NOMO-1 (cell line): ENCODE measurements at regions not wholly inside any gene's neighbourhood (a gene's known extent, or its start where the extent isn't known, plus 50 kb on each side); places are given as distances from the start of the nearest gene placed in this dataset.

Experiments
- DNase-seq, 2 experiments: peaks; one replicate each; lab custom pipeline; 2025; ENCODE audit not compliant: unreplicated experiment in 2 of 2; lab: John Stamatoyannopoulos, UW

DNA sequence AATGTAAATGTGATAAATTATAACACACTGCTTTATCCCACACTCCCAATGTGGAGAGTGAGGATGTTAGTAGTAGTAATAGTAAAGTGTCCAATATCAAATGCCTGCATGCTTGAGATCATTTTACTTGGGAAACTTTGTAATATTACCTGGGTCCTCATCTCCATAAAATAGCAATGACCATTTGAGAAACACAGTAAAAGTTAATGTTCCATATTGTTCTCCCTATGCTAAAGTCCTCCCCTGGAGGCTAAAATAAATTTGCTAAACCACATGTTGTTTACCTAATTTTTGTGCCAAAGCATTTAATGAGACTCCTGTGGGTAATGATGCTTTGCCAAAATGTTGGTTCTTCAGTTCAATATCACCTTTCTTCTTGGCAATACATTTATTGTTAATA is 291.2 kb downstream of the CDH10 start:
- no peak for DNase-seq

DNA sequence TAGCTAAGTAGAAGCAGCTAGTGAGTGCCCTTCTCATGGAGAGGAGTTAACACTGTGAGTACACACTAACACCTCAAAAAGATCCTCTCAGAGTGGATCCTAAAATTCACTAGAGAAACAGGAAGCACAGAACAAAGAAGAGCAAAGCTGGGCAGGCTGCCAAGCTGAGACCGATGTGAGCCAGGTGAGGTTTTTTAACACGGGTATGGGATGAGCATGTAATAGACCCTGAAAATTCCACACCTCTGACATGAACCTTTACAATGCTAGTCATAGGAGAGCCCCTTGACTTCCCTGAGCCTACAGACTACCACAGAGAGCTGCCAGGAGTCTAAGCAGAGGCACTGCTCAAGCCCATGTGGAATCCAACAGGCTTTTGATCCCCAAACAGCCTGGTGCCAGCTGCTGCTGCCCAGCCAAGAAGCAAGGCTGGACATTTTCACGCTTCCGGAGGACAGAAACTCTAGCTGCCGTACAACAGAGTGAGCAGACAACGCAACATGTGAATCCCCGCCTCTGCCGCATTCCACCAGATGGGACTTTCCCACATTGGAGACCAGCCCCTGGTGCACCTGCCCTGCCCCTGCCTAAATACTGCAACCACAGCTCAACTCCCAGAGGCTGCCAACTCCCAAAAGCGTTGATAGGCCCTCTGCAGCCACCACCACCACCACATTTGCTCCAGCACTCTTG is 280.8 kb downstream of the CDH10 start:
- DNase-seq: no peak

DNA sequence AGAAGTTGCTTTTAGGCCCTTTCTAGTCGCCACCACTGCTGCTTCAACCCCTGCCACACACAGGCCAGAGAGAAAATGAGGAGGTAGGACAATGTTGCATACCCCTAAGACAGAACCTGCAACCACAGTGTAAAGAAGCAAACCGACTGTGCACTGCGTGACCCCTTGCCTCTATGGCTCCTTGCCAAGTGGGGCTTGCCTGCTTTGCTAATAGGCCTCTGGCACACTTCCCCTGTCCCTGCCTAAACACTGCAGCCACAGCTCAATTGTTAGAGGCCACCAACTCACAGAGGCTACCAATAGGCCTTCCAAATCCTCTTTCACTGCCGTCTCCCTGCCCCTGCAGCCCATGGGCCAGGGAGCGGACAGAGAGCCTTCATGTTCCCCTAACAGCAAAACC is 280.1 kb downstream of the CDH10 start:
- no peak for DNase-seq

DNA sequence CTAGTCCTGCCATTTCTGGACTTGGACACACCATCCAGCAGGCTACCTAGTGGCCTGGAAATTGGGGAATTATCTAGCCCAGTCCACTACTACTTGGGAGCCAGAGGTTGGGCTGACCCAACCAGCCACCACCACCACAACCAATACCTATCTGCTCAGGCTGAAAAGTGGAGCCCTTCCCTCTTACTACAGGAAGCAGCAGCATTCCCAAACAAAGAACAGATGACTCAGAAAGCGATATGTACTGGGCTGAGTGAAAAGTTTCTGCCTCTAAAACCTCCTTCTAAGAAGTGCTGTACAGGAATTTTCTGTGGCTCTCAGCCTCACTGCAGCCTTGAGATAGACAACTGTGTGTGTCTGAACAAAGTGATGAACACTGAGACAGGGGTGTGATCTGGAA is 279.4 kb downstream of the CDH10 start:
- DNase-seq: no peak

DNA sequence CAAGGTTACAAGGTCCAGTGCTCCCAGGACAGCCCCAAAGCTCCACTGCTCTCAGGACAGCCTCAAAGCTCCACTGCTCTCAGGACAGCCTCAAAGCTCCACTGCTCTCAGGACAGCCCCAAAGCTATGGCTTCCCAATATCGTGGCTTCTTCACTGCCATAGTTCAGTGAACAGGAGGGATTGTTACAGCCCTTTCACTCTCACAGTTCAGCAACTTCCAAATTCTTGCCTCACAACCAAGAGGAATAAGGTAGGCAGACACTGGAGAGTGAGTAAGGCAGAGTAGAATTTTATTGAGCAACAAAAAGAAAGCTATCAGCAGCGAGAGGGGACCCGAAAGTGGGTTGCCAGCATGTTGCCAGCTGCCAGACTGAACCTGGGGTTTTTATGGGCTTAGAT is 277.6 kb downstream of the CDH10 start:
- no peak for DNase-seq

DNA sequence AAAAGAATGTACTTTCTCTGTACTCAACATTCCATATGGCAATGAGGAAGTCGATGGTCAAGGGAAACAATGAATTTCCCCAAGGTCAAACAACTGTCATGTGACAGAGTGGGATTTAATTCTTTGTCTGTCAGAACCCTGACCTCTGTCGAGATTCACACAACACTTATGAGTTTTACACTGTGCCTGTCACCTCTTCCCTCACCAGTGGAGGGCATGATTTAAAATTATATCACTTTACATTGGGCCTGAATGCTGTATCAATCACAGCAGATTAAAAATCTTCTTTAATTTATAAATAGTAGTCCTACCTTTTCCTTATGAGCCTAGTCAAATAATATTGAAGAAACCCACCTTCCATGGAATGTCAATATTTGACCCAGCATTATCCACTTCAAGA is 276.7 kb downstream of the CDH10 start:
- DNase-seq: no peak

DNA sequence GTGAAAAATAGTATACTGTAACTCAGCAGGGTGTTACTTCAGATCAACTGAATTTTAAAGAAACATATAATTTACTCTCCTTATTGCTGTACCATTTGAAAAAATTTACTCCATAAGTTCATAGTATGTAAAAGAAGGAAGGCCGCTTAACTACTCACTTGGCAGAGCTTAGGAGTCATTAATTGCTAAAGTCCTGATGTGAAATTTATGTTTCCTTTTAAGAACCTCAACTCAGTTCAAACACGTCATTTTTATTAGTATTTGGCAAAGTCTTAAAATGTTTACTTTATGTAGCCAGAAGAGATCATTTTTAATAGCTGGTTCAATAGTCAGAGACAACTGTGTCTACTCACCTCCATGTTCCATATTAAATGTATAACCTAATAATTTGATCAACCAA is 268.6 kb downstream of the CDH10 start:
- no peak for DNase-seq

DNA sequence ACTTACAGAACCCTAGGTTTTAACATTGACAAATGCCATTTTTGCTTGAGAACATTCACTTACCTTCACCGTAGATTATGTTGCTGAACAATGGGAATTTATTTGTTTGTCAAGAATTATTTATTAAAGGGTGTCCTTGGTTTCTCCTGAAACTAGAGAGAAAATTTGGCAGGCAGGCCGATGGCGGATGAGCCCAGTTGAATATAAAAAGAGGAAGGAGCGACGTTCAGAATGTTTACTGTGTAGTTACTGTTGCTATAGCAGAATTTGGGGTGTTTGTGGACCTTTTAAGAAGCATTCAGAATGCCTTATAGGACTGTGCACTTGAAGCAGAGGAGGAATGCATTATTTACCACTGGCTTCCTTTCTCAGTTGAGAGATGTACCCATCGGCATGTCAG is 268.2 kb downstream of the CDH10 start:
- no peak for DNase-seq

DNA sequence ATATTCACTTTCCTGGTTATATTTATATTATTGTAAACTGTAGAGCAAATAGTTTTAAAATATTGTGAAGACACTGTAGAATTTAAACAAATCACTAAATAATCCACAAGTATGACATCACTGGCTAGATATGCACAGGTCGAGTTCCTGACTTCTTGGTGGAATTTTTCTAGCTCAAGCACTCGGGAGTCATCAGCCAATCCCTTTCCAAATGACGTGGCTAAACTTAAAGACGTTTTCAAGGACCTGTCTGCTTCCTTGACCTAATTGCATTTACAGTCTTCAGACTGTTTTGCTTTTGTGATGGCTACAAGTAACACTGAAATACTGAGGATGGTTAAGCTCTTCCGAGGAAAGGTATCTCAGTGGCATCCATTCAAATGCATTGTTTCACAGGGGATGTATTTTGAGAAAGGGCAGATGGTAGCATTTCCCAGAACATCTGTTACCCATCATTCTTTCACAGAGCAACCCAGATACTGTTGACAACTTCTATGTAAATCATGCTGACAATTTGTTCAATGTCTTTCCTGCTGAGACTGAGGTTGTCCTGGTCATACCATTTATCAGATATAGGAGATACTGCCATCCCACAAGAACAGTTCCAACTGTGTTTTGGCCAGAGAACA is 262.8 kb downstream of the CDH10 start:
- DNase-seq: no peak

DNA sequence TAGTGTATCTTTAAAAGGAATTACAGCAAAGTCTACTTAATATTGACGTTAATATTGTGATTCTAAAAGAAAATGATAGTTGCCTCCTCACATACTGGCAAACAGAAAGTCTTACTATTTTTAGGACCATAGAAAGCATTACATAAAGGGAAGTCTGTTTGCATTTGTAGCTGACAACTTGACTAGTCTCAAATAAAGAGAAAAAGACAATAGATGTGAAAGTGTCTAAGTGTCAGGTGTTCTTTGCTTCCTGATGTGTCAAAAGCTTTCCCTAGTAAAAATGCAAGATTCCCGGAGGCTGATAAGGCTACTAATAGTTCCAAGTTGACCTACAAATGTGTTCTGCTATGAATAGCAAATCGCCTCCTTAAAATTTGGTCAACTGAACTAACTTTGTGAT is 259.7 kb downstream of the CDH10 start:
- no peak for DNase-seq

DNA sequence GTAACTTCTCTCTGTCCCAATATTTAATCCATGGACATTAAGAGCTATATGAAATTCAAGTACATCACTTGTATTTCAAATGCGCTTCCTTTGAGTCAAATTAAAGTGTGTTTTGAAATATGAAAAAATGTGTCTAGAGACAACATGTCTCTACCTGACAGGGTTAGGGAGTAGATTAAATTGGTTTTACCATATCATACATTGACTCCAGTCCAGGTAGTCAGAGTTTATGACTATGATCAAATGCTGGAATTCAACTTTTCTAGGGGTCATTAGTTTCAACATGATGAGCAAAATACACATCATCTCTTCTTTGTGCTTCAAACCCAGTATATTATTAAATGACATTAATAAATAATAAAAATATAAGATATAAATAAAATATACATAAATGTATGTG is 259.2 kb downstream of the CDH10 start:
- DNase-seq: no peak

DNA sequence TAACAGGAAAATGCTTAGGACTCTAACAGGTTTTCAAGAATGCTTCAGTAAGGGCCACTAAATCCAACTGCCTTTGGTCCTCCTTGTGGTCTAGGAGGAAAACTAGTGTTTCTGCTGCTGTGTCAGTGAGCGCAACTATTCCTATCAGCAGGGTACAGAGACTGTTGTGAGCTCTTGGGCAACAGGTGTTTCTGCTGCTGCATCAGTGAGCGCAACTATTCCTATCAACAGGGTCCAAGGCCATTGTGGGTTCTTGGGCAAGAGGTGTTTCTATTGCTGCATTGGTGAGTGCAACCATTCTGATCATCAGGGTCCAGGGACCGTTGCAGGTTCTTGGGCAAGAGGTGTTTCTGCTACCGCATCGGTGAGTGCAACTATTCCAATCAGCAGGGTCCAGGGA is 256.3 kb downstream of the CDH10 start:
- DNase-seq: no peak

DNA sequence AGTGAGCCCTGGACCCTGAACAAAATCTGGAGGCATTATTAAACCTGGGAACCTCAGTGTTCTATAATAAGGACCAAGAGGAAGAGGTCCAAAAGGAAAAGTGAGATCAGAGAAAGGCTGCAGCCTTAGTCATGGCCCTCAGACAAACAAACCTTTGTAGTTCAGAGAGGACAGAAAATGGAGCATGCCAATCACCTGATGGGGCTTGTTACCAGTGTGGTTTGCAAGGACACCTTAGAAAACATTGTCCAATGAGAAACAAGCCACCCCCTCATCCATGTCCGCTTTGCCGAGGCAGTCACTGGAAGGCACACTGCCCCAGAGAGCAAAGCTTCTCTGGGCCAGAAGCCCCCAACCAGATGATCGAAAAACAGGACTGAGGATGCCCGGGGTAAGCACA is 254.8 kb downstream of the CDH10 start:
- DNase-seq: no peak

DNA sequence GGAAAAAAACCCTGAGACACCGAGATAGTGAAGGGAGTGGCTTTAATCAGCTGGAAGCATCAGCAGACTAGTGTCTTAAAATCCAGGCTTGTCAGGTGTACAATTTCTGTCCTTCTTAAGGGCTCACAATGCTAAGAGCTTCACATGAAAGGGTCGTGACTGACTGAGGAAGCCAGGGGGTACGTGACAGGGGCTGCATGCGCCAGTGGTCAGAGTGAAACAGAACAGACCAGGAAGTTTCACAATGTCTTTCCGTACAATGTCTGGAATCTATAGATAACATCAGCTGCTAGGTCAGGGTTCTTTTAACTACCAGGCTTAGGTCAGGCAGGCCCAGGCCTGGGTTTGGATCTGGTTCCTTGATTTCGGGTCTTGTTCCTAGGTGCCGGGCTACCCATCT is 253.0 kb downstream of the CDH10 start:
- DNase-seq: no peak

DNA sequence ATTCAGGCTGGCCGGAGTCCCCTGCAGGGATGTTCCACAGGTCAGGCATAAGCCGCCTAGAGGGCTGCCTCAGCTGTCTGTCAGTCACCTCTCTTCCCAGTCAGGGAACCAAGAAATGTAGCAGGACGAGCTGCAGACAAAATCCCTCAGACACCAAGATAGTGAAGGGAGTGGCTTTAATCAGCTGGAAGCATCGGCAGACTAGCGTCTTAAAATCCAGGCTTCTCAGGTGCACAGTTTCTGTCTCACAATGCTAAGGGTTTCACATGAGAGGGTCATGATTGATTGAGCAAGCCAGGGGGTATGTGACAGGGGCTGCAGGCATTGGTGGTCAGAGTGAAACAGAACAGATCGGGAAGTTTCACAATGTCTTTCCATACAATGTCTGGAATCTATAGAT is 247.2 kb downstream of the CDH10 start:
- no peak for DNase-seq

DNA sequence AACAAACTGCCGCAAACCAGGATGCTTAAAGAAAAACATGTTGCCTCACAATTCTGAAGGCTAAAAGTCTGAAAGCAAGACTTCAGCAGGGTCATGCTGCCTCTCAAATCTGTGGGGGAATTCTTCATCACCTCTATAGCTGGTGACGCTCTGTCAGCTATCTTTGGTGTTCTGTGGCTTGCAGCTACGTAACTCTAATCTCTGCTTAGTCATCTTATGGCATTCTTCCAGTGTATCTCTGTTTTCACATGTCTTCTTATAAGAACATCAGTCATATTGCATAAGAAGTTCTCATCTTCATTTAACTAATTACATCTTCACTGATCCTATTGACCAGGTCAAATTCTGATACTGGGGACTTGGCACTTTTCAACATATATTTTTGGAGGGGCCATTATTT is 243.0 kb downstream of the CDH10 start:
- DNase-seq: no peak

DNA sequence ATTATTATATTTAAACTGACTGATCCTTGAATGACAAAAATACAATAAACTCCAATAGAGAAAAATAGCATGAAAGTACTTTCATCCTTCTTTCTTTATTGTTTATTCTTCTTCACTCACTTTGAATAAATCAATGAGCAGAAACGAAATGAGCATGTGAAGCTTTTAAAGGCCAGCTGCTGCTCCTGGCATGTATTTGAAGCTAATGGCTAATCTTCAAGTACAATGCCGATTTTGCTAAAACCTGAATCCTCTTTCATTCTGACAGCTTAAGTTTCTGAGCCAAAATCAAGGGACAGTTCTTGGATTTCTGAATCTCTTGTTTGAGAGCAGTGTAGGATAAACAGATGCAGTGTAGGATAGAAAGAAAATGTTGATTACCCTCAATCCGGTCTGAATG is 237.3 kb downstream of the CDH10 start:
- DNase-seq: no peak

DNA sequence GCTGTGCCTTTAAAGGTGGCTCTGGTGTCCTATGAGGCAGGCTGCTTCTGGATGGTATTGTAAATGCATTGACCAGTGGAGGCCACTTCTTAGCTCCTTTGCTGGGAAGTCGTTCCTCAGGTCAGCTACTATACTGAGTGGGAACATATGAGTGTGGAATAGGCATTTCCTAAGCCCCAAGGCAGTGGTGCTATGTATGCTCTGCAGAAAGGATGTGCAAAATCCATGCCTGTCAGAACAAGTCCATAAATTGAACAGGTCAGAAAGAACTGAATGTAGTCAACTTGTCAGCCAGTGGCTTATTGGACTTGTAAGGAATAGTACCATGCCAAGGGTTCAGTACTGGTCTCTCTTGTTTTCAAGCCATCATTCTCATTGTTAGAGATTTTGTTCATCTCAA is 216.4 kb downstream of the CDH10 start:
- no peak for DNase-seq

DNA sequence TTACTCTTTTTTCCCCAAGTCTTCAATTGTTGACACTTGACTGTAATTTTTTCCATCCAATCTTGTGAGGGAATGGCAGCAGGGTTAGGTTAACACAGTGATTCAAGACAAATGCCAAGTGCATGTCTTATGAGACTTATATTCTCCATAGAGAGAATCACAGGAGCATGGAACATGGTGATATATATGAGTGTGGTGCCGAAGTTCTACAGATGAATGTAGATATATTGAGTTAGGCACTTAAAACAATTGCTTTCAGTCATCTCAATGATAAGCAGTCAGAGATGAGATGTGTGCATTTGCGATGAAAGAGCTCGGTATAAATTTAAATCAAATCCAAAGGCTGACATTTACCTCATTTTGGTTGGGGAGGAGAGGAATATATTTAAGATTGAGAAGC is 211.2 kb downstream of the CDH10 start:
- no peak for DNase-seq
